ENCODE measurements at regions not wholly inside any gene's neighbourhood (a gene's known extent, or its start where the extent isn't known, plus 50 kb on each side); places are given as distances from the start of the nearest gene placed in this dataset.

GRCh38 chr6:147105786-147106185 lies 98.4 kb upstream of the STXBP5 start:
- Mint-ChIP-seq H3K27me3 (ENCODE audit: low read depth) (no peaks in the 10 kb centered on the region), H3K4me3 (no peak overlapping the region), H3K4me1 (no peaks in the 10 kb centered on the region), H3K9me3 (no peaks in the 10 kb centered on the region), H3K36me3 (no peaks in the 10 kb centered on the region), H3K27ac (no peak overlapping the region)
- ChIA-PET CTCF (no interaction called here), POLR2A (no interaction called here)
- DNase-seq (ENCODE audit: low spot score) (no peak), ATAC-seq (no peak)
- no peak for TF ChIP-seq E2F5 (CRISPR knock-in tag; IDR thresholded peaks at IDR 0.05)
- no peak for TF ChIP-seq CREM (CRISPR knock-in tag; IDR thresholded peaks at IDR 0.05)
- no peak for TF ChIP-seq FOXP4 (CRISPR knock-in tag; IDR thresholded peaks at IDR 0.05)
- no peak for TF ChIP-seq ZNF532 (CRISPR knock-in tag; IDR thresholded peaks at IDR 0.05; ENCODE audit: borderline replicate concordance)
- no peak for TF ChIP-seq ZNF671 (CRISPR knock-in tag; IDR thresholded peaks at IDR 0.05)
- TF ChIP-seq TP53 (CRISPR knock-in tag; IDR thresholded peaks at IDR 0.05) = no peak
- TF ChIP-seq ZNF219 (CRISPR knock-in tag; IDR thresholded peaks at IDR 0.05; ENCODE audit: borderline replicate concordance) = no peak
- TF ChIP-seq HMGA2 (CRISPR knock-in tag; IDR thresholded peaks at IDR 0.05) = no peak
- TF ChIP-seq FOXJ3 (CRISPR knock-in tag; IDR thresholded peaks at IDR 0.05; ENCODE audit: borderline replicate concordance) = no peak
- no peak for TF ChIP-seq NFE2L1 (CRISPR knock-in tag; IDR thresholded peaks at IDR 0.05)
- TF ChIP-seq SP1 (CRISPR knock-in tag; conservative IDR thresholded peaks at IDR 0.05) = no peak
- TF ChIP-seq ZNF512 (CRISPR knock-in tag; IDR thresholded peaks at IDR 0.05; ENCODE audit: borderline replicate concordance) = no peak
- no peak for TF ChIP-seq SMAD4 (CRISPR knock-in tag; IDR thresholded peaks at IDR 0.05)
- TF ChIP-seq ZNF423 (CRISPR knock-in tag; IDR thresholded peaks at IDR 0.05) = no peak
- TF ChIP-seq MLX (CRISPR knock-in tag; IDR thresholded peaks at IDR 0.05) = no peak

GRCh38 chr6:147106759-147107401 lies 97.3 kb upstream of the STXBP5 start:
- Mint-ChIP-seq H3K4me3 (no peak overlapping the region), H3K27ac (no peak overlapping the region), H3K4me1 (no peaks in the 10 kb centered on the region), H3K27me3 (ENCODE audit: low read depth) (no peaks in the 10 kb centered on the region), H3K9me3 (no peaks in the 10 kb centered on the region), H3K36me3 (no peaks in the 10 kb centered on the region)
- POLR2A ChIA-PET = no interaction called here
- ATAC-seq (no peak), DNase-seq (ENCODE audit: low spot score) (no peak)
- CTCF ChIA-PET = no interaction called here
- TF ChIP-seq HMGXB4 (CRISPR knock-in tag; IDR thresholded peaks at IDR 0.05) (no peak), USF1 (CRISPR knock-in tag; IDR thresholded peaks at IDR 0.05) (no peak), NFATC4 (CRISPR knock-in tag; IDR thresholded peaks at IDR 0.05) (no peak), TP53 (CRISPR knock-in tag; IDR thresholded peaks at IDR 0.05) (no peak), ATF6 (CRISPR knock-in tag; IDR thresholded peaks at IDR 0.05) (no peak)

Data from WTC11 (cell line).